ENCODE measurements at regions not wholly inside any gene's neighbourhood (a gene's known extent, or its start where the extent isn't known, plus 50 kb on each side); places are given as distances from the start of the nearest gene placed in this dataset.

DNA sequence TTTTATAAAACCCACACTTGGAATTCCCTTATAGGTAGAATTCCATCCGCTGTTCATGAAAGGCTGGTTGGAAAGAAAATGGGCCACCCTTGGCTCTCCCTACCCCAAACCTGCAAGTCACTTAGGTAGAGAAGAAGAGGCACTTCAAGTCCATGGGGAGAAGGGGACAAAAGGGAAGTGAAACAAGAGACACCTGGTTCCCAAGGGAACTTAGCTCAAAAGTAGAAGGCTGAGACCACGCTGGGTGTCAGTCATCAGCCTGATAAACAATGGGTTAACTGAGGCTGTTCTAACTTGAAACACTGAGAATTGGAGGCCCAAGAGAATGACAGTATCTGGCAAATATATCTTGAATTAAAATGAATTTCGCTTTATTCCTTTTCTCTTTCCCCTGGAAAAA lies 330.8 kb upstream of the NFE2L3 start:
- peaks cover 3% of the 10 kb centered on the region for H3K4me1 ChIP-seq
- H3K4me3 ChIP-seq, result no peak overlapping the region
- H3K9me3 ChIP-seq, result no peaks in the 10 kb centered on the region
- H3K36me3 ChIP-seq (replicated peaks), result no peaks in the 10 kb centered on the region
- DNase-seq (ENCODE audit: low spot score in 2 of 2), result no peak
- in situ Hi-C loops (cut with MboI; ENCODE audit: low sequenced_read_pairs), result no loop called here
- H3K27me3 ChIP-seq (ENCODE audit: low read depth), result no peaks in the 10 kb centered on the region

DNA sequence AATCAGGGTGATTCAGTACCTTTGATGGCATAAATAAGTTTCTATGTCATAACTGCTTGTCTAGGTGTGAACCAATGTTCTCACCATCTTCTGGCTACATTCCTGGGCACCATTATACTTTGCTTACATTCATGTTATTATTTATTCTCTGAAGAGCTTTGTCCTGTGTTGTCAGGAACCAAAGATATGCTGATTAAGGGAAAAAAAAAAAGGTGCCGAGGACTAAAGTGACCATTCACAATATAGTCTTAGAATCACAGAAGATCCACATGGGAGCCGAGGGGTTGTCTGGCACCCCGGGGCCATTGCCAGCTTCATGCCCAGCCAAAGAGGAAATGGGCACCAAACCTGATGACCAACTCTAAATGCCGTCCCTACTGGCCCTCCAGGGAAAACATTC lies 329.2 kb upstream of the NFE2L3 start:
- no peak overlapping the region for H3K4me3 ChIP-seq
- in situ Hi-C loops (cut with MboI; ENCODE audit: low sequenced_read_pairs), result no loop called here
- DNase-seq (ENCODE audit: low spot score in 2 of 2), result no peak
- H3K27me3 ChIP-seq (ENCODE audit: low read depth), result no peaks in the 10 kb centered on the region
- H3K4me1 ChIP-seq, result peaks cover 3% of the 10 kb centered on the region; the same call in 1 of the 2 replicates
- no peaks in the 10 kb centered on the region for H3K9me3 ChIP-seq
- H3K36me3 ChIP-seq (replicated peaks), result no peaks in the 10 kb centered on the region

DNA sequence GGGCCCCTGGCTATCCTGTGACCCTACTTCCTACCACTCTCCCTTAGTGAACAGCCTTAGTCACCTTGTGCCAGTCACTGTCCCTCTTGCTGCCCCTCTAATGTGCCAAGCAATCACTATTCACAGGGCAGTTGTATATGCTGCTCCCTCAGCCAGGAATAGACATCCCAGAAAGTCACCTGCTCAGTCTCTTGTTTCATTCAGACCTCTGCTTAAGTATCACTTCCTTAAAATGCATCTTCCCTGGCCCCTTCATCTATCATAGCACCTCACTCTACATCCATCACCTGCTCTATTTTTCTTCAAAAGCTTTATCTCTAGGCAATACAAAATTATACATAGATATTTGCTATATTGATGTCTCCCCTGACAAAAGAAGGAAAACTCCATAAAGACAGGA lies 328.4 kb upstream of the NFE2L3 start:
- Histone ChIP-seq H3K9me3 (no peaks in the 10 kb centered on the region), H3K27me3 (ENCODE audit: low read depth) (no peaks in the 10 kb centered on the region), H3K4me3 (no peak overlapping the region), H3K4me1 (peaks cover 3% of the 10 kb centered on the region; the same call in 1 of the 2 replicates), H3K36me3 (replicated peaks) (no peaks in the 10 kb centered on the region)
- no peak for DNase-seq (ENCODE audit: low spot score in 2 of 2)
- in situ Hi-C loops (cut with MboI; ENCODE audit: low sequenced_read_pairs), result no loop called here

DNA sequence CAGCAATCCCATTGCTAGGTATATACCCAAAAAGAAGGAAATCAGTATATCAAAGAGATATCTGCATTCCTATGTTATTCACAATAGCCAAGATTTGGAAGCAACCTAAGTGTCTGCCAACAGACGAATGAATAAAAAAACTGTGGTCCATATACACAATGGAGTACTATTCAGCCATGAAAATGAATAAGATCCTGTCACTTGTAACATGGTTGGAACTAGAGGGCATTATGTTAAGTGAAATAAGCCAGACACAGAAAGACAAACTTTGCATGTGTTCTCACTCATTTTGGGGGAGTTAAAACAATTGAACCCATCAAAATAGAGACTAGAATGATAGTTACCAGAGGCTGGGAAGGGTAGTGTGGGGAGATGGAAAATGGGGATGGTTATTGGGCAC lies 323.5 kb upstream of the NFE2L3 start:
- Histone ChIP-seq H3K36me3 (replicated peaks) (no peaks in the 10 kb centered on the region), H3K27me3 (ENCODE audit: low read depth) (no peaks in the 10 kb centered on the region), H3K9me3 (no peaks in the 10 kb centered on the region), H3K4me3 (no peak overlapping the region), H3K4me1 (peaks cover 21% of the 10 kb centered on the region)
- in situ Hi-C loops (cut with MboI; ENCODE audit: low sequenced_read_pairs), result no loop called here
- no peak for DNase-seq (ENCODE audit: low spot score in 2 of 2)

DNA sequence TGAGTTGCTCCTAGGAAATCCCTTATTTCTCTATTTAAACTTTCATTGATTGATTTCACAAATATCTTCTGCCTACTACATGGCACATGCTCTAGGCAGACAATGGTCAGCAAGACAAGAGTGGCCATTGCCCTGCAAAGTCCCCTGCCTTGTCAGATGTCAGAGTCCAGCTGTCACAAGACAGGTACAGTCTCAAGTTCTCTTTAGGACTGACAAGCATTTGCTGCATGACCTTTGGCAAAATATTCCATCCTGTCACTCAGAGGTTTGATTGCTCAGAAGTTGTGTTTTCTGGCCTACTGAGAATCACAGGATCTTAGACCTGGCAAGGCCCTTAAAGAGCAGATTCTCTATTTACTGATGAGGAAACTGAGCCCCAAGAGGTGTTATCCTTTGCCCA lies 322.3 kb upstream of the NFE2L3 start:
- Histone ChIP-seq H3K4me3 (no peak overlapping the region), H3K4me1 (peaks cover 21% of the 10 kb centered on the region), H3K36me3 (replicated peaks) (no peaks in the 10 kb centered on the region), H3K9me3 (no peaks in the 10 kb centered on the region), H3K27me3 (ENCODE audit: low read depth) (no peaks in the 10 kb centered on the region)
- in situ Hi-C loops (cut with MboI; ENCODE audit: low sequenced_read_pairs), result no loop called here
- no peak for DNase-seq (ENCODE audit: low spot score in 2 of 2)

DNA sequence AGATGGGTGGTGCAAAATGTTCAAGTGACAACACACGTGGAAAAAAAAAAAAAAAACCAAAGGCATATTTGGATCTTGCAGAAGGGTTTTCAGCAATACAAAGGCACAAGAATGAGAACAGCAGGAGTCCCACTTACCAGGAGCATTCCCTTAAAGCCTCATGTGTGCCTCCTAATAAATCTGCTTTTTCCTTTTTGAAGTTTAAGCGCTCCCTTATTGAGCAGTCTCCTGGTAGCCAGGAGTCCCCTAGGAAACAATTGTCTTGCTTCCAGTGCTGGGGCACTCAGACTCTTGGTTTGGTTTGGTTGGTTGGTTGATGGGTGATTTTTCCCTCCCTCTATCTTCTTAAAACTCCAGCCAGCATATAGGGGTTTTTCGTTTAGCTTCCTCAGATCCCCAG lies 321.8 kb upstream of the NFE2L3 start:
- no peak overlapping the region for H3K4me3 ChIP-seq
- in situ Hi-C loops (cut with MboI; ENCODE audit: low sequenced_read_pairs), result no loop called here
- H3K27me3 ChIP-seq (ENCODE audit: low read depth), result no peaks in the 10 kb centered on the region
- peaks cover 21% of the 10 kb centered on the region for H3K4me1 ChIP-seq
- H3K36me3 ChIP-seq (replicated peaks), result no peaks in the 10 kb centered on the region
- no peaks in the 10 kb centered on the region for H3K9me3 ChIP-seq
- DNase-seq (ENCODE audit: low spot score in 2 of 2), result no peak

DNA sequence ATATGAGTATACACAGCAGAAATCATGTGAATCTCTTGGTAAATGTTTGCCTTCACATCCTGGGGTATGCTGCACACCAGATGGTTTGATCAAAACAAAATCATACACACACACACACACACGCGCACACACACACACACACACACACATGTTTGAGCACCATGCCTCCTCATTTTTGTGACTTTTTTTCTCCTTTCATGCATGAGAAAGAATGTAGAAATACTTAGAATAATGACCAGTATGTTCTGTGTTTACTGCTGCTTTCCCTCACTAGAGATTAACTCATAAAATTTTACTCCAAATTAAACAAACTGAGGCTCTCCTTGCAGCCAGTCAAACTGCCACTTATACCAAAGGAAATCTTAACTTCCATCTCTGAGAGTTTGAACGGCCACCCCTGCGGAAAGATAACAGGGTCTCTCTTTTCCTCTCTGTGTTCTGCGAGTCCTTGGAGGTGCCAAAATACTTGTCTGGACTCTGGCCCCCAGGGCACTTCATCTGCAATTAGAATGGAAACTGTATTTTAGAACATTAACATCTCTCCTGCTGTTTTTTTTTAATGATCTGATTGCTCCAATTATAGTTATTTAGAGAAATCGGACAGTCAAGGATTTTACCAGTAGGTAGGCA lies 320.8 kb upstream of the NFE2L3 start:
- in situ Hi-C loops (cut with MboI; ENCODE audit: low sequenced_read_pairs), result no loop called here
- Histone ChIP-seq H3K27me3 (ENCODE audit: low read depth) (no peaks in the 10 kb centered on the region), H3K36me3 (replicated peaks) (no peaks in the 10 kb centered on the region), H3K4me1 (peaks cover 21% of the 10 kb centered on the region), H3K4me3 (no peak overlapping the region), H3K9me3 (no peaks in the 10 kb centered on the region)
- no peak for DNase-seq (ENCODE audit: low spot score in 2 of 2)

DNA sequence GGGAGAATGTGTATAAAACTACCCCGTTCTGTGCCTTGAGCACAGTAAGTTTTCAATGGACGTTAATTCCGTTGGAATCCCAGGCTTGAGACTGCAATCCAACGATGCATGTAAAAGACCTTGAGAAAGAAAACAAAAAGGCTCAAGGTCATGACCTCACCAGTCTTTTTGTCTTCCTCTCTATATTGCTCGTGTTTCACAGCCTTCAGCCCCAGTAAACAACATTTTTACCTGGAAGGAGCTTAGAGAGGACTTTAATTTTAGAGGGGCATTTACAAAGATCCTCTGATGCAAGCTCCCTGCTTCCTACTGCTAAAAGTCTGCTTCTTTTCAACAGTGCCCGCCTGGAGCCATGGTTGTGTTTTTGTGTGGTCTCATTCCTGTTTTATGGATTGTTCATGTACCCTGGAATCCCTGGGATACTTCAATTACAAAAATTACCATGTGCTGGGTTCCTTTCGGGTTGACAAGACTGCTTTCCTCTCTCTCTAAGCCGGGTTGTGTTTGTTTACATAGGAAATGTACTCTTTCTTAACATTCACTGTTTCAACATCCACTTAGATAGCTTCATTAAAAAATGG lies 320.1 kb upstream of the NFE2L3 start:
- Histone ChIP-seq H3K27me3 (ENCODE audit: low read depth) (no peaks in the 10 kb centered on the region), H3K36me3 (replicated peaks) (no peaks in the 10 kb centered on the region), H3K4me3 (no peak overlapping the region), H3K4me1 (peaks cover 21% of the 10 kb centered on the region), H3K9me3 (no peaks in the 10 kb centered on the region)
- in situ Hi-C loops (cut with MboI; ENCODE audit: low sequenced_read_pairs), result no loop called here
- DNase-seq (ENCODE audit: low spot score in 2 of 2), result peak; percentile 27 to 55

DNA sequence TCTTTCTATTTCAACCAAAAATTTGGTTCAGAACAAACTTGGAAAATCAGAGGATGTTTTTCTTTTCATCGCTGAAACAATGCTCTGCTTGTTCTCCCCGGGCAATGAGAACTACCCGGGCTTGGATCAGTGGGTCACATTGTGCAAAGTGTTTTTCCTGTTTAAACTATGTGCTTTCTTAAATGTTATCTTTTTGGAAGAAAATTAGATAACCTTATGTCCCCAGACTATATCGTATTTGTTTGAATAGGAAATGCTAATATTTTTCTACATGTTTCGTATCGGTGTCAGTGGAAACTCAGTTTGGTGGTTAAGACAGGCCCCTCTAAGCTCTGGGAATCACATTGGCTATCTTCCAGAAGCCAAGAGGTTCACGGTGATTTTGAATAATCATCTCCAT lies 319.5 kb upstream of the NFE2L3 start:
- H3K4me1 ChIP-seq, result peaks cover 21% of the 10 kb centered on the region
- DNase-seq (ENCODE audit: low spot score in 2 of 2), result no peak
- H3K27me3 ChIP-seq (ENCODE audit: low read depth), result no peaks in the 10 kb centered on the region
- in situ Hi-C loops (cut with MboI; ENCODE audit: low sequenced_read_pairs), result no loop called here
- H3K9me3 ChIP-seq, result no peaks in the 10 kb centered on the region
- no peak overlapping the region for H3K4me3 ChIP-seq
- H3K36me3 ChIP-seq (replicated peaks), result no peaks in the 10 kb centered on the region

DNA sequence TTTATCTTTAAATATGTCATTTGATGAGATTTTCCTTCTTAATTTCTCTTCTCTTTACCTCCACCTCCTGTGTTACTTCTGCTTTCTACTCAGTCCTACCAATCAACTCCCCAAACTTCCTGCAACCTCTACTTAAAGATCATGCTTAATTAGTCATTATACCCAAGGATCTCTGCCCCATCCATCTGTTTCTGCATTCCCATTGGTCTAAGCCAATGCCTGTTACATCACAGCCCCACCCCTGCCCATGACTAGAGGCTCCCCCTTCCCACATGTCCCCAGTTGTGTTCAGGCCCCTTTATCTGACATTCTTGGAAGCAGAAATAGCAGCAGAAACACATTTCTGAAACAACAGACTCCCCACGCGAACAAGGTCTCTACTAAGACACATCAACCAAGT lies 319.1 kb upstream of the NFE2L3 start:
- Histone ChIP-seq H3K4me1 (peaks cover 21% of the 10 kb centered on the region), H3K4me3 (no peak overlapping the region), H3K9me3 (no peaks in the 10 kb centered on the region), H3K27me3 (ENCODE audit: low read depth) (no peaks in the 10 kb centered on the region), H3K36me3 (replicated peaks) (no peaks in the 10 kb centered on the region)
- in situ Hi-C loops (cut with MboI; ENCODE audit: low sequenced_read_pairs), result no loop called here
- no peak for DNase-seq (ENCODE audit: low spot score in 2 of 2)

DNA sequence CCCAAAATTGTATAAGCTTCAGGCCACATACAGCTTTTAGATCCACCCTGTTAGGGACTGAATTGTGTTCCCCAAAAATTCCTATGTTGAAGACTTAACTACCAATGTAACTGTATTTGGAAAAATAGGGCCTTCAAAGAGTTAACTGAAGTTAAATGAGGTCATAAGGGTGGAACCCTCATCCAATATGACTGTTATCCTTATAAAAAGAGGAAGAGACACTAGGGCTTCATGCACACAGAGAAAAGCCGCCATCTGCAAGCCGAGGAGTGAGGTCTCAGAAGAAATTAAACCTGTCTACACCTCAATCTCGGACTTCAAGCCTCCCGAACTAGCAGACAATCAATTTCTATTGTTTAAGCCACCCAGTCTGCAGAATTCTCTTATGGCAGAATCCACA lies 317.9 kb upstream of the NFE2L3 start:
- peaks cover 21% of the 10 kb centered on the region for H3K4me1 ChIP-seq

DNA sequence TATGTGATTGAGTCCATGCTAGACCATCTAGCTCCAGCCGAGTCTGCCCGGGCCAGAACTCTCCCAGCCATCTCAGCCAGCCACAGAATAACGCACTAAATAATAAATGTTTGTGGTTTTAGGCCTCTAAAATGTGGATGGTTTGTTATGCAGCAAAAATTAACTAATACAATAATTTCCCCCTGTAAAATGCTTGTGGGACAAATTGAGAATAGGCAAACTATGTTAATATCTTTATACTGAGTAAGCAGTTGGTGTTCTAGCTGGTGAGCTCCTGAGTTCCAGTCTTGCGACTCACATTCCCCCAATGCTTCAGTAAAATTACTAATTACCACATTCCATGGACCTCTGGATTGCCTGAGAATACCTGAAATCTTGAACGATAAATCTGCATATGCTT lies 316.8 kb upstream of the NFE2L3 start:
- Histone ChIP-seq H3K4me1 (peaks cover 21% of the 10 kb centered on the region), H3K9me3 (no peaks in the 10 kb centered on the region), H3K27me3 (ENCODE audit: low read depth) (no peaks in the 10 kb centered on the region), H3K4me3 (no peak overlapping the region), H3K36me3 (replicated peaks) (no peaks in the 10 kb centered on the region)
- in situ Hi-C loops (cut with MboI; ENCODE audit: low sequenced_read_pairs), result no loop called here
- DNase-seq (ENCODE audit: low spot score in 2 of 2), result no peak

More for the DNA sequence above, 317.9 kb upstream of the NFE2L3 start:
- Histone ChIP-seq H3K27me3 (ENCODE audit: low read depth) (no peaks in the 10 kb centered on the region), H3K9me3 (no peaks in the 10 kb centered on the region), H3K4me3 (no peak overlapping the region), H3K36me3 (replicated peaks) (no peaks in the 10 kb centered on the region)
- no peak for DNase-seq (ENCODE audit: low spot score in 2 of 2)
- in situ Hi-C loops (cut with MboI; ENCODE audit: low sequenced_read_pairs), result no loop called here

DNA sequence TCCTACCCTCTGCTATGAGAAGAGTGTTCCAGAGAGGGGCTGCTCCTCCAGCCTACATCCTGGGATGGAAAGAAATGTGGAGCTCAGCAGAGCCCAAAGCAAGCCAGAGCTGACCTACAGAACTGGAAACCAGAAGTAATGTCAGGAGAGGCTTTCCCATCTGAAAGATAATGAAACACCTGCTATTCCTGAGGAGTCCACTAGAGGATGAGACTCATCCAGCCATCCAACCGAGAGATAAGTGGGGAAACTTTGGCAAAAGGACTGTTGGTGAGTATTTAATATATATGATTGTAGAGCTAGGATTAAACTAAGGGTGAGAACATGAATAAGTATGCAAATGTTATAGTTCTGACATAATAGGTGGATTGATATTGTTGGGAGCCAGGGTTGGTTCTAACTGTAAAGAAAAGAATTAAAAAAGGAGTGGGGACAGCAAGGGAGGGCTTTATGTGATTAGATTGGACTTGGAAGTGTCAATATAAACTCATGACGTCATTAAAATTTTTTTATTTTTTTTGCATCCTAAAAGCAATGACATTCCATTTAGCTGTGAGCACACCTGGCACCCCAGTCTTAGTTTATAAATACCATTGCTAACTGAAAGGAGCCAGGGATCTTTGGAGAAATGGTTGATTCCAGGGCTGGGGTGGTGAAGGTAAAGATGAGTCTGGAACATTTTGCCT lies 312.8 kb upstream of the NFE2L3 start:
- H3K36me3 ChIP-seq (replicated peaks), result no peaks in the 10 kb centered on the region
- H3K27me3 ChIP-seq (ENCODE audit: low read depth), result no peaks in the 10 kb centered on the region
- H3K4me1 ChIP-seq, result peaks cover 6% of the 10 kb centered on the region
- no peak overlapping the region for H3K4me3 ChIP-seq
- DNase-seq (ENCODE audit: low spot score in 2 of 2), result peak in 1 of 2 experiments; percentile 36
- H3K9me3 ChIP-seq, result no peaks in the 10 kb centered on the region
- in situ Hi-C loops (cut with MboI; ENCODE audit: low sequenced_read_pairs), result no loop called here

DNA sequence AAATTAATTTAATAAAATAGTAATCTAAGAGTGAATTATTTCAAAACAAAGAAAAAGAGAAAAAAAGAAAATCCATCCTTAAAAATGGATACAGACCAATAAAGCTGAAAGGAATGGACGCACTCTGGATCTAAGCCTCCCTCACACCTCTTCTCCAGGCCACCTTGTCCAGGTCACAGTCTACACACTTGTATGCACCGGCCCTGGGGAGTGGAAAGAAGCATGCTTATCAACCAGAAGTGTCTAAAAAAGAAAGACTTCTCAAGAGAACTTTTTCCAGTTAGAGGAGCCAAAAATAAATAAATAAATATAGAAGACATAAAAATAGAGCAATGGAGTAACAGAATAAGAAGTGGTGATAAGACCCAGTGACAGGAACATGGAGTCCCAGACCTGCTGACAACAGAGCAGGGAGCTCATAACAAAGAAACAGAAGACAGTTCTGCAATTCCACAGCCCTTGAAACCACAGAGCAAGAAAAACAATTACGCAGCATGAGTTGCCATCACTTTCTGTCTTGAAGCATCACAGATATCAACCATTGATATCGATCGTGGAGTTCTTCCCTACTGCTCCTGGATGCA lies 311.7 kb upstream of the NFE2L3 start:
- in situ Hi-C loops (cut with MboI; ENCODE audit: low sequenced_read_pairs), result no loop called here
- Histone ChIP-seq H3K4me3 (no peak overlapping the region), H3K27me3 (ENCODE audit: low read depth) (no peaks in the 10 kb centered on the region), H3K36me3 (replicated peaks) (no peaks in the 10 kb centered on the region), H3K4me1 (peaks cover 13% of the 10 kb centered on the region), H3K9me3 (no peaks in the 10 kb centered on the region)
- DNase-seq (ENCODE audit: low spot score in 2 of 2), result no peak

All from HAP-1 (cell line).